Hepatocyte (in vitro differentiated cells): ENCODE measurements at regions not wholly inside any gene's neighbourhood (a gene's known extent, or its start where the extent isn't known, plus 50 kb on each side); places are given as distances from the start of the nearest gene placed in this dataset.

ENCODE experiments used
- DNase-seq: peaks from one replicate; pipeline ENCODE4 v3.0.0-alpha.2; 2016; ENCODE audit warnings: low spot score
- H2AFZ ChIP-seq: fragments of 200-600 bp; sonication (generic); 2 replicates; pipeline ENCODE4 v1.6.0; 2016; ENCODE audit warnings: antibody characterized with exemption, mild to moderate bottlenecking
- H3K27ac ChIP-seq: fragments of 200-600 bp; sonication (generic); 2 replicates; pipeline ENCODE4 v1.5.1; 2016; ENCODE audit warnings: mild to moderate bottlenecking
- H3K27me3 ChIP-seq: fragments of 200-600 bp; sonication (generic); 2 replicates; pipeline ENCODE4 v1.6.1; 2016
- H3K36me3 ChIP-seq: fragments of 200-600 bp; sonication (generic); replicated peaks from 2 replicates; pipeline ENCODE4 v1.5.1; 2016; ENCODE audit warnings: low read depth; ENCODE audit not compliant: insufficient read depth
- H3K4me1 ChIP-seq: fragments of 200-600 bp; sonication (generic); 2 replicates; pipeline ENCODE4 v1.5.1; 2016; ENCODE audit warnings: mild to moderate bottlenecking, moderate library complexity; ENCODE audit not compliant: insufficient read depth
- H3K4me2 ChIP-seq: fragments of 200-600 bp; sonication (generic); 2 replicates; pipeline ENCODE4 v1.6.0; 2016
- H3K4me3 ChIP-seq: fragments of 200-600 bp; sonication (generic); 2 replicates; pipeline ENCODE4 v1.5.1; 2016; ENCODE audit warnings: mild to moderate bottlenecking
- H3K79me2 ChIP-seq: fragments of 200-600 bp; sonication (generic); 2 replicates; pipeline ENCODE4 v1.6.0; 2017; ENCODE audit warnings: mild to moderate bottlenecking
- H3K9me2 ChIP-seq: fragments of 200-600 bp; sonication (generic); replicated peaks from 2 replicates; pipeline ENCODE4 v1.6.0; 2017; ENCODE audit warnings: mild to moderate bottlenecking; ENCODE audit not compliant: insufficient read depth
- H3K9me3 ChIP-seq: fragments of 200-600 bp; sonication (generic); 2 replicates; pipeline ENCODE4 v1.5.1; 2016; ENCODE audit warnings: low read depth, mild to moderate bottlenecking
- H4K20me1 ChIP-seq: fragments of 200-600 bp; sonication (generic); 2 replicates; pipeline ENCODE4 v1.6.0; 2016; ENCODE audit warnings: mild to moderate bottlenecking; ENCODE audit not compliant: insufficient read depth, poor library complexity, severe bottlenecking
- CTCF ChIP-seq: fragments of 200-600 bp; sonication (generic); IDR thresholded peaks from 2 replicates; pipeline ENCODE4 v1.5.1; 2016; ENCODE audit warnings: antibody characterized with exemption, mild to moderate bottlenecking; ENCODE audit not compliant: poor library complexity
- EZH2 ChIP-seq: fragments of 200-600 bp; sonication (generic); IDR thresholded peaks from 2 replicates; pipeline ENCODE4 v1.6.1; 2016; ENCODE audit warnings: antibody characterized with exemption, mild to moderate bottlenecking, borderline replicate concordance
- EZH2phosphoT487 ChIP-seq: fragments of 200-600 bp; sonication (generic); IDR thresholded peaks from one replicate; pipeline ENCODE4 v1.6.1; 2018; ENCODE audit warnings: antibody characterized with exemption, mild to moderate bottlenecking, low read depth, moderate library complexity; ENCODE audit not compliant: unreplicated experiment, severe bottlenecking
- WGBS: methylation state at CpG from one replicate; pipeline ENCODE4 v1.1.6; 2016; ENCODE audit warnings: low lambda C conversion rate; ENCODE audit errors: missing lambda C conversion rate; 5-methylcytosine and 5-hydroxymethylcytosine counted together

GRCh38 chr3:76372497-76372896 is 587.1 kb upstream of the ZNF717 start:
- 70% methylated on average over 2 of the region's 2 CpGs for WGBS
- Histone ChIP-seq H3K9me3 (no peaks in the 10 kb centered on the region), H3K27me3 (no peaks in the 10 kb centered on the region), H2AFZ (no peak overlapping the region), H3K36me3 (no peaks in the 10 kb centered on the region), H4K20me1 (no peaks in the 10 kb centered on the region), H3K4me1 (no peaks in the 10 kb centered on the region), H3K4me2 (no peak overlapping the region), H3K9me2 (no peaks in the 10 kb centered on the region), H3K4me3 (no peak overlapping the region), H3K79me2 (no peaks in the 10 kb centered on the region), H3K27ac (no peak overlapping the region)
- DNase-seq: no peak
- TF ChIP-seq EZH2 (no peak), EZH2phosphoT487 (no peak), CTCF (no peak)

- no peak overlapping the region for H2AFZ ChIP-seq
- H3K9me2 ChIP-seq: no peaks in the 10 kb centered on the region
- H3K27me3 ChIP-seq: no peaks in the 10 kb centered on the region
- no peak overlapping the region for H3K4me3 ChIP-seq
- H4K20me1 ChIP-seq: no peaks in the 10 kb centered on the region
- no peak overlapping the region for H3K4me2 ChIP-seq
- no peaks in the 10 kb centered on the region for H3K79me2 ChIP-seq
- no peaks in the 10 kb centered on the region for H3K4me1 ChIP-seq
- TF ChIP-seq EZH2: no peak
- no peak for TF ChIP-seq EZH2phosphoT487
- TF ChIP-seq CTCF: no peak
- H3K27ac ChIP-seq: no peak overlapping the region
- DNase-seq: no peak
- no peaks in the 10 kb centered on the region for H3K9me3 ChIP-seq
- H3K36me3 ChIP-seq: no peaks in the 10 kb centered on the region
- 76% methylated on average over 1 of the region's 1 CpG for WGBS
These were observed 591.7 kb upstream of the ZNF717 start for GRCh38 chr3:76377074-76377473.

- no peak for TF ChIP-seq EZH2
- TF ChIP-seq EZH2phosphoT487: no peak
- no peak for TF ChIP-seq CTCF
- Histone ChIP-seq H3K4me2 (no peak overlapping the region), H4K20me1 (no peaks in the 10 kb centered on the region), H3K79me2 (no peaks in the 10 kb centered on the region), H3K4me3 (no peak overlapping the region), H3K9me3 (no peaks in the 10 kb centered on the region), H3K36me3 (no peaks in the 10 kb centered on the region), H2AFZ (no peak overlapping the region), H3K27ac (no peak overlapping the region), H3K27me3 (no peaks in the 10 kb centered on the region), H3K4me1 (no peaks in the 10 kb centered on the region), H3K9me2 (no peaks in the 10 kb centered on the region)
- 88% methylated on average over 4 of the region's 4 CpGs for WGBS
- no peak for DNase-seq
These were observed 593.4 kb upstream of the ZNF717 start for GRCh38 chr3:76378789-76379188.

GRCh38 chr3:76383781-76384180 is 598.4 kb upstream of the ZNF717 start:
- no peak for TF ChIP-seq EZH2
- no peak for TF ChIP-seq EZH2phosphoT487
- TF ChIP-seq CTCF: no peak
- WGBS: 90% methylated on average over 6 of the region's 6 CpGs
- Histone ChIP-seq H3K9me2 (no peaks in the 10 kb centered on the region), H3K27me3 (no peaks in the 10 kb centered on the region), H3K9me3 (no peaks in the 10 kb centered on the region), H2AFZ (no peak overlapping the region), H3K4me3 (no peak overlapping the region), H3K27ac (no peak overlapping the region), H3K36me3 (no peaks in the 10 kb centered on the region), H3K79me2 (no peaks in the 10 kb centered on the region), H3K4me2 (no peak overlapping the region), H3K4me1 (no peaks in the 10 kb centered on the region), H4K20me1 (no peaks in the 10 kb centered on the region)
- DNase-seq: no peak
